ENCODE measurements at regions not wholly inside any gene's neighbourhood (a gene's known extent, or its start where the extent isn't known, plus 50 kb on each side); places are given as distances from the start of the nearest gene placed in this dataset.

DNA sequence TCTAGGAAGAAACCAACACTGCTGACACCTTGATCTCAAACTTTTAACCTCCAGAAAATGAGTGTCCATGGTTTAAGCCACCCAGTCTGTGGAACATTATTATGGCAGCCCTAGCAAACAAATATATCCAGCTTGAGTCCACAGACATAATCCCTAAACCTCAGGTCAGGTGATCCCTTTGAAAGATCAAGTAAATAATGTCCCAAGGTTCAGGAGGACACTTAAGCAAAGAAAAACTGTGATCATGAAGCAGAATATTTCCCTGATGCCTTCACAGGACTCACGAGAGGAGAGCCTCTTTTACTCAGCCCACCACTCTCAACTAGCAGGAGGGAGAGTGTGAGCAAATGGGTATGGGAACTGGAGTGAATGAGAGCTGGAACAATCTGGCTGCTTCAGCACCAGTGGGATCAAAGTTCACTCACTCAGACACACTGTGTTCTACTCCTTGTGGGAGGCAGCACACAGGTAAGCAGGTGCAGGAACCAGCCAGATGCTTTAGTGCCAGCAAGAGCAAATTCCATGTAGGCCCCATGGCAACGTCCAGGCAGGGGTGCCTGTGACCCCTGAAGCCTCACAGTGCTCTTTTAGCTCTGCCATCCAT is 608.4 kb downstream of the RAB28 start (continued):
- TF ChIP-seq, protein P1, sequence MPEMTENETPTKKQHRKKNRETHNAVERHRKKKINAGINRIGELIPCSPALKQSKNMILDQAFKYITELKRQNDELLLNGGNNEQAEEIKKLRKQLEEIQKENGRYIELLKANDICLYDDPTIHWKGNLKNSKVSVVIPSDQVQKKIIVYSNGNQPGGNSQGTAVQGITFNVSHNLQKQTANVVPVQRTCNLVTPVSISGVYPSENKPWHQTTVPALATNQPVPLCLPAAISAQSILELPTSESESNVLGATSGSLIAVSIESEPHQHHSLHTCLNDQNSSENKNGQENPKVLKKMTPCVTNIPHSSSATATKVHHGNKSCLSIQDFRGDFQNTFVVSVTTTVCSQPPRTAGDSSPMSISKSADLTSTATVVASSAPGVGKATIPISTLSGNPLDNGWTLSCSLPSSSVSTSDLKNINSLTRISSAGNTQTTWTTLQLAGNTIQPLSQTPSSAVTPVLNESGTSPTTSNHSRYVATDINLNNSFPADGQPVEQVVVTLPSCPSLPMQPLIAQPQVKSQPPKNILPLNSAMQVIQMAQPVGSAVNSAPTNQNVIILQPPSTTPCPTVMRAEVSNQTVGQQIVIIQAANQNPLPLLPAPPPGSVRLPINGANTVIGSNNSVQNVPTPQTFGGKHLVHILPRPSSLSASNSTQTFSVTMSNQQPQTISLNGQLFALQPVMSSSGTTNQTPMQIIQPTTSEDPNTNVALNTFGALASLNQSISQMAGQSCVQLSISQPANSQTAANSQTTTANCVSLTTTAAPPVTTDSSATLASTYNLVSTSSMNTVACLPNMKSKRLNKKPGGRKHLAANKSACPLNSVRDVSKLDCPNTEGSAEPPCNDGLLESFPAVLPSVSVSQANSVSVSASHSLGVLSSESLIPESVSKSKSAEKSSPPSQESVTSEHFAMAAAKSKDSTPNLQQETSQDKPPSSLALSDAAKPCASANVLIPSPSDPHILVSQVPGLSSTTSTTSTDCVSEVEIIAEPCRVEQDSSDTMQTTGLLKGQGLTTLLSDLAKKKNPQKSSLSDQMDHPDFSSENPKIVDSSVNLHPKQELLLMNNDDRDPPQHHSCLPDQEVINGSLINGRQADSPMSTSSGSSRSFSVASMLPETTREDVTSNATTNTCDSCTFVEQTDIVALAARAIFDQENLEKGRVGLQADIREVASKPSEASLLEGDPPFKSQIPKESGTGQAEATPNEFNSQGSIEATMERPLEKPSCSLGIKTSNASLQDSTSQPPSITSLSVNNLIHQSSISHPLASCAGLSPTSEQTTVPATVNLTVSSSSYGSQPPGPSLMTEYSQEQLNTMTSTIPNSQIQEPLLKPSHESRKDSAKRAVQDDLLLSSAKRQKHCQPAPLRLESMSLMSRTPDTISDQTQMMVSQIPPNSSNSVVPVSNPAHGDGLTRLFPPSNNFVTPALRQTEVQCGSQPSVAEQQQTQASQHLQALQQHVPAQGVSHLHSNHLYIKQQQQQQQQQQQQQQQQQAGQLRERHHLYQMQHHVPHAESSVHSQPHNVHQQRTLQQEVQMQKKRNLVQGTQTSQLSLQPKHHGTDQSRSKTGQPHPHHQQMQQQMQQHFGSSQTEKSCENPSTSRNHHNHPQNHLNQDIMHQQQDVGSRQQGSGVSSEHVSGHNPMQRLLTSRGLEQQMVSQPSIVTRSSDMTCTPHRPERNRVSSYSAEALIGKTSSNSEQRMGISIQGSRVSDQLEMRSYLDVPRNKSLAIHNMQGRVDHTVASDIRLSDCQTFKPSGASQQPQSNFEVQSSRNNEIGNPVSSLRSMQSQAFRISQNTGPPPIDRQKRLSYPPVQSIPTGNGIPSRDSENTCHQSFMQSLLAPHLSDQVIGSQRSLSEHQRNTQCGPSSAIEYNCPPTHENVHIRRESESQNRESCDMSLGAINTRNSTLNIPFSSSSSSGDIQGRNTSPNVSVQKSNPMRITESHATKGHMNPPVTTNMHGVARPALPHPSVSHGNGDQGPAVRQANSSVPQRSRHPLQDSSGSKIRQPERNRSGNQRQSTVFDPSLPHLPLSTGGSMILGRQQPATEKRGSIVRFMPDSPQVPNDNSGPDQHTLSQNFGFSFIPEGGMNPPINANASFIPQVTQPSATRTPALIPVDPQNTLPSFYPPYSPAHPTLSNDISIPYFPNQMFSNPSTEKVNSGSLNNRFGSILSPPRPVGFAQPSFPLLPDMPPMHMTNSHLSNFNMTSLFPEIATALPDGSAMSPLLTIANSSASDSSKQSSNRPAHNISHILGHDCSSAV (CRISPR knock-in tag; IDR thresholded peaks at IDR 0.05; ENCODE audit: borderline replicate concordance) = no peak
- no peak for TF ChIP-seq ZNF558 (CRISPR knock-in tag; IDR thresholded peaks at IDR 0.05; ENCODE audit: borderline replicate concordance)
- TF ChIP-seq RARA (CRISPR knock-in tag; IDR thresholded peaks at IDR 0.05) = peak; percentile 78
- TF ChIP-seq ZFY (CRISPR knock-in tag; IDR thresholded peaks at IDR 0.05) = no peak
- no peak for TF ChIP-seq SOX6 (IDR thresholded peaks at IDR 0.05)
- TF ChIP-seq SOX6 (CRISPR knock-in tag; IDR thresholded peaks at IDR 0.05) = peak; percentile 51
- TF ChIP-seq ZNF234 (CRISPR knock-in tag; conservative IDR thresholded peaks at IDR 0.05) = no peak
- TF ChIP-seq, protein P2, sequence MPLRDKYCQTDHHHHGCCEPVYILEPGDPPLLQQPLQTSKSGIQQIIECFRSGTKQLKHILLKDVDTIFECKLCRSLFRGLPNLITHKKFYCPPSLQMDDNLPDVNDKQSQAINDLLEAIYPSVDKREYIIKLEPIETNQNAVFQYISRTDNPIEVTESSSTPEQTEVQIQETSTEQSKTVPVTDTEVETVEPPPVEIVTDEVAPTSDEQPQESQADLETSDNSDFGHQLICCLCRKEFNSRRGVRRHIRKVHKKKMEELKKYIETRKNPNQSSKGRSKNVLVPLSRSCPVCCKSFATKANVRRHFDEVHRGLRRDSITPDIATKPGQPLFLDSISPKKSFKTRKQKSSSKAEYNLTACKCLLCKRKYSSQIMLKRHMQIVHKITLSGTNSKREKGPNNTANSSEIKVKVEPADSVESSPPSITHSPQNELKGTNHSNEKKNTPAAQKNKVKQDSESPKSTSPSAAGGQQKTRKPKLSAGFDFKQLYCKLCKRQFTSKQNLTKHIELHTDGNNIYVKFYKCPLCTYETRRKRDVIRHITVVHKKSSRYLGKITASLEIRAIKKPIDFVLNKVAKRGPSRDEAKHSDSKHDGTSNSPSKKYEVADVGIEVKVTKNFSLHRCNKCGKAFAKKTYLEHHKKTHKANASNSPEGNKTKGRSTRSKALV (CRISPR knock-in tag; IDR thresholded peaks at IDR 0.05) = no peak
- TF ChIP-seq YY1 (IDR thresholded peaks at IDR 0.05; ENCODE audit: insufficient read depth, insufficient replicate concordance, low read depth, low read length) = no peak
- no peak for TF ChIP-seq ARID2 (CRISPR knock-in tag; IDR thresholded peaks at IDR 0.05; ENCODE audit: borderline replicate concordance)
- TF ChIP-seq ZNF235 (CRISPR knock-in tag; IDR thresholded peaks at IDR 0.05; ENCODE audit: borderline replicate concordance) = no peak
- peak; percentile 88 for TF ChIP-seq PITX1 (CRISPR knock-in tag; IDR thresholded peaks at IDR 0.05)
- no peak for TF ChIP-seq SMAD1 (CRISPR knock-in tag; IDR thresholded peaks at IDR 0.05; ENCODE audit: borderline replicate concordance, low read depth)
- no peak for TF ChIP-seq ERF (CRISPR knock-in tag; IDR thresholded peaks at IDR 0.05)
- no peak for TF ChIP-seq MATR3 (CRISPR knock-in tag; IDR thresholded peaks at IDR 0.05)
- TF ChIP-seq, protein P3, sequence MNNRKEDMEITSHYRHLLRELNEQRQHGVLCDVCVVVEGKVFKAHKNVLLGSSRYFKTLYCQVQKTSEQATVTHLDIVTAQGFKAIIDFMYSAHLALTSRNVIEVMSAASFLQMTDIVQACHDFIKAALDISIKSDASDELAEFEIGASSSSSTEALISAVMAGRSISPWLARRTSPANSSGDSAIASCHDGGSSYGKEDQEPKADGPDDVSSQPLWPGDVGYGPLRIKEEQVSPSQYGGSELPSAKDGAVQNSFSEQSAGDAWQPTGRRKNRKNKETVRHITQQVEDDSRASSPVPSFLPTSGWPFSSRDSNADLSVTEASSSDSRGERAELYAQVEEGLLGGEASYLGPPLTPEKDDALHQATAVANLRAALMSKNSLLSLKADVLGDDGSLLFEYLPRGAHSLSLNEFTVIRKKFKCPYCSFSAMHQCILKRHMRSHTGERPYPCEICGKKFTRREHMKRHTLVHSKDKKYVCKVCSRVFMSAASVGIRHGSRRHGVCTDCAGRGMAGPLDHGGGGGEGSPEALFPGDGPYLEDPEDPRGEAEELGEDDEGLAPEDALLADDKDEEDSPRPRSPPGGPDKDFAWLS (CRISPR knock-in tag; IDR thresholded peaks at IDR 0.05; ENCODE audit: borderline replicate concordance) = no peak
- no peak for TF ChIP-seq JDP2 (CRISPR knock-in tag; IDR thresholded peaks at IDR 0.05; ENCODE audit: borderline replicate concordance)
- no peak for TF ChIP-seq ZFP41 (CRISPR knock-in tag; IDR thresholded peaks at IDR 0.05; ENCODE audit: borderline replicate concordance)

Measured in HepG2 (cell line).